CD4-positive, alpha-beta T cell (primary cell): ENCODE measurements at regions not wholly inside any gene's neighbourhood (a gene's known extent, or its start where the extent isn't known, plus 50 kb on each side); places are given as distances from the start of the nearest gene placed in this dataset.

Source experiments
- ATAC-seq: fragments of 200-7000 bp; cut with Tn5 transposase; one replicate; pipeline ENCODE4 v1.10.0; 2022; ENCODE audit warnings: mild to moderate bottlenecking; ENCODE audit not compliant: poor library complexity
- CTCF ChIA-PET: fragments of 350-600 bp; sonication (Branson Sonifier 250); formaldehyde crosslinking; loops from one replicate; lab custom pipeline; 2021; ENCODE audit warnings: antibody characterized with exemption, inconsistent platforms; lab: Charles Lee
- POLR2A ChIA-PET: fragments of 350-600 bp; sonication (Branson Sonifier 250); formaldehyde crosslinking; loops from one replicate; lab custom pipeline; 2021; ENCODE audit warnings: antibody characterized with exemption, inconsistent platforms; lab: Charles Lee
- DNase-seq, 14 experiments: peaks; one replicate each; pipeline ENCODE4 v3.0.0-alpha.2; 2013 to 2020; ENCODE audit warnings: mixed read lengths in 2 of 14
- H3K27ac ChIP-seq, 2 donors: one replicate each; pipeline versions ENCODE4 v1.5.1 to v1.7.0; 2013; ENCODE audit warnings: low read length in 2 of 2, low read depth in 1 of 2, mild to moderate bottlenecking in 1 of 2
- H3K27me3 ChIP-seq, 2 experiments: 1 replicate in 1 of 2; 2 replicates in 1 of 2; pipeline versions ENCODE4 v1.6.1 to v1.7.0; 2013; ENCODE audit warnings: low read length in 2 of 2, control low read depth in 1 of 2, mild to moderate bottlenecking in 1 of 2, moderate library complexity in 1 of 2; ENCODE audit not compliant: insufficient read depth in 2 of 2, control insufficient read depth in 1 of 2
- H3K36me3 ChIP-seq: one replicate; pipeline ENCODE4 v1.6.1; 2013; ENCODE audit warnings: low read length, control low read depth; ENCODE audit not compliant: insufficient read depth
- H3K4me1 ChIP-seq: one replicate; pipeline ENCODE4 v1.6.1; 2013; ENCODE audit warnings: low read length, control low read depth; ENCODE audit not compliant: insufficient read depth
- H3K4me3 ChIP-seq: one replicate; pipeline ENCODE4 v1.5.1; 2013; ENCODE audit warnings: mild to moderate bottlenecking, low read length, moderate library complexity
- H3K9me3 ChIP-seq, 2 experiments: 1 replicate in 1 of 2; 2 replicates in 1 of 2; pipeline versions ENCODE4 v1.6.1 to v1.7.0; 2013; ENCODE audit warnings: low read length in 2 of 2, mild to moderate bottlenecking in 2 of 2, control low read depth in 1 of 2, moderate library complexity in 1 of 2; ENCODE audit not compliant: control insufficient read depth in 1 of 2, insufficient read depth in 1 of 2
- H3K27ac Mint-ChIP-seq: one replicate; pipeline ENCODE4 v1.8.0; 2020; ENCODE audit warnings: mixed read lengths
- H3K27me3 Mint-ChIP-seq: one replicate; pipeline ENCODE4 v1.8.0; 2021; ENCODE audit warnings: mixed read lengths
- H3K36me3 Mint-ChIP-seq: one replicate; pipeline ENCODE4 v1.8.0; 2021; ENCODE audit warnings: low read depth, mixed read lengths
- H3K4me1 Mint-ChIP-seq: one replicate; pipeline ENCODE4 v1.8.0; 2021; ENCODE audit warnings: low read depth, mixed read lengths
- H3K4me3 Mint-ChIP-seq: one replicate; pipeline ENCODE4 v1.8.0; 2020; ENCODE audit warnings: mild to moderate bottlenecking, mixed read lengths
- H3K9me3 Mint-ChIP-seq: one replicate; pipeline ENCODE4 v1.8.0; 2020; ENCODE audit warnings: mixed read lengths
- intact Hi-C, 2 experiments: fragments of 100-400 bp; cut with DNase I in 1 of 2; cut with micrococcal nuclease in 1 of 2; formaldehyde crosslinking; loops; one replicate each; pipeline versions ENCODE4 v1.15.1 to v1.9.0; 2023 to 2025; cut with DNase I, micrococcal nuclease
- TF ChIP-seq, protein P1 (sequence below): fragments of 200-600 bp; IDR thresholded peaks from one replicate; pipeline ENCODE4 v1.8.0; 2022; ENCODE audit warnings: antibody characterized with exemption, mild to moderate bottlenecking

DNA sequence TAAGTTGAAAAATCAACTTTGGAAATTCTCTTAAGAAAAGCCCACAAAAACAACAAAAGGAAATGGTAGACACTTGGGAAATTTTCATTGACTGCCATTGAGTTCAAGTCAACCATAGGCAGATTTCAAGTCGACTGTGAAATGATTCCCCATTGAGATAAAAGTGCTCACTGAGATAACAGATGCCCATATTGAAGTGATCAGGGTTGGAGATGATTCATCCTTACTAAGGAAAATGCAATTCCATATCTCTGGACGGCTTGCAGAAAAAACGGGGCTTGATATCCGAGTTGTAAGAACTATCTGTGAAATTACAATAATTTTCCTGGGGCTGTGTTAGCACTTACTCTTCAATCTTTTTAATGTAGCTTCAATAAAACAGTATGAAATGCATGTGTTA, 373.1 kb upstream of the THRB start:
- Histone ChIP-seq H3K27me3 (no peaks in the 10 kb centered on the region), H3K4me1 (no peaks in the 10 kb centered on the region), H3K36me3 (no peaks in the 10 kb centered on the region), H3K27ac (no peak overlapping the region), H3K9me3 (no peaks in the 10 kb centered on the region), H3K4me3 (no peak overlapping the region)
- TF ChIP-seq, protein P1, sequence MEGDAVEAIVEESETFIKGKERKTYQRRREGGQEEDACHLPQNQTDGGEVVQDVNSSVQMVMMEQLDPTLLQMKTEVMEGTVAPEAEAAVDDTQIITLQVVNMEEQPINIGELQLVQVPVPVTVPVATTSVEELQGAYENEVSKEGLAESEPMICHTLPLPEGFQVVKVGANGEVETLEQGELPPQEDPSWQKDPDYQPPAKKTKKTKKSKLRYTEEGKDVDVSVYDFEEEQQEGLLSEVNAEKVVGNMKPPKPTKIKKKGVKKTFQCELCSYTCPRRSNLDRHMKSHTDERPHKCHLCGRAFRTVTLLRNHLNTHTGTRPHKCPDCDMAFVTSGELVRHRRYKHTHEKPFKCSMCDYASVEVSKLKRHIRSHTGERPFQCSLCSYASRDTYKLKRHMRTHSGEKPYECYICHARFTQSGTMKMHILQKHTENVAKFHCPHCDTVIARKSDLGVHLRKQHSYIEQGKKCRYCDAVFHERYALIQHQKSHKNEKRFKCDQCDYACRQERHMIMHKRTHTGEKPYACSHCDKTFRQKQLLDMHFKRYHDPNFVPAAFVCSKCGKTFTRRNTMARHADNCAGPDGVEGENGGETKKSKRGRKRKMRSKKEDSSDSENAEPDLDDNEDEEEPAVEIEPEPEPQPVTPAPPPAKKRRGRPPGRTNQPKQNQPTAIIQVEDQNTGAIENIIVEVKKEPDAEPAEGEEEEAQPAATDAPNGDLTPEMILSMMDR, result no peak
- CTCF ChIA-PET, result no interaction called here
- intact Hi-C loops, result no loop called here
- Mint-ChIP-seq H3K27ac (no peak overlapping the region), H3K4me3 (no peak overlapping the region), H3K9me3 (peaks cover 2% of the 10 kb centered on the region), H3K36me3 (no peaks in the 10 kb centered on the region), H3K27me3 (no peaks in the 10 kb centered on the region), H3K4me1 (no peaks in the 10 kb centered on the region)
- POLR2A ChIA-PET, result no interaction called here
- ATAC-seq, result no peak
- no peak for DNase-seq

DNA sequence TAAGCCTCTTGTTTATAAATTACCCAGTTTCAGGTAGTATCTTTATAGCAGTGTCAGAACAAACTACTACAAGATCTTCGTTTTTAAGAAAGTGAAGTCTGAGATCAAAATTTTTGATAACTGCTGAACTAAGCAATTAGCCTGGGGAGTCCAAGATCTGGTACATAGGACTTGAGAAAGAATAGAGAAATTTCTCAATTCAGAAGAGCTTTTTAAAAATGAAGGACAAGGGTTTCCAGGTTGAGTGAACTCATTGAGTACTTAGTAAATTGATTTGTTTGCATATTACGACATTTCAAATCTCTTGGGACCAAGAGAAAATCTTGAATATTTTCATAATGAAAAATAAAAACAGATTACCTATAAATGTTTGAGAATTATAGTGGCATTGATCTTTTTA, 386.6 kb upstream of the THRB start:
- Histone ChIP-seq H3K27ac (no peak overlapping the region), H3K4me1 (no peaks in the 10 kb centered on the region), H3K27me3 (no peaks in the 10 kb centered on the region), H3K9me3 (peaks cover 0 to 6% of the 10 kb centered on the region in 2 experiments), H3K4me3 (no peak overlapping the region), H3K36me3 (no peaks in the 10 kb centered on the region)
- ChIA-PET POLR2A (no interaction called here), CTCF (no interaction called here)
- Mint-ChIP-seq H3K27me3 (no peaks in the 10 kb centered on the region), H3K36me3 (no peaks in the 10 kb centered on the region), H3K9me3 (no peaks in the 10 kb centered on the region), H3K27ac (no peak overlapping the region), H3K4me1 (no peaks in the 10 kb centered on the region), H3K4me3 (no peak overlapping the region)
- intact Hi-C loops, result no loop called here
- no peak for DNase-seq
- no peak for ATAC-seq
- TF ChIP-seq, protein P1, result no peak

DNA sequence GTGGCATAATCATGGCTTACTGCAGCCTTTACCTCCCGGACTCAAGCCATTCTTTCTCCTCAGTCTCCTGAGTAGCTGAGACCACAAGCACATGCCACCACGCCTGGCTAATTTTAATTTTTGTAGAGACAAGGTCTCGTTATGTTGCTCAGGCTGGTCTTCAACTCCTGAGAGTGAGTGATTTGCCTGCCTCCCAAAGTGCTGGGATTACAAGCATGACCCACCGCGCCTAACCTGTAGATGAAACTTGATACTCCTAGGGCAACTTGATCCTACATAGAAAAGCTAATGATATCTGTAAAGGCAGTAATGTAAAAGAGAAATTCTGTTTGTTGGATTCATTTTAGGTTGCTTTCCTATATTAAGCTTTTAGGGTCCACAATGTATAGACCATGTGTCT, 391.9 kb upstream of the THRB start:
- intact Hi-C loops, result no loop called here
- no peaks in the 10 kb centered on the region for H3K4me1 ChIP-seq
- H3K4me3 ChIP-seq, result no peak overlapping the region
- Mint-ChIP-seq H3K27ac (no peak overlapping the region), H3K4me3 (no peak overlapping the region), H3K4me1 (no peaks in the 10 kb centered on the region), H3K36me3 (no peaks in the 10 kb centered on the region), H3K27me3 (no peaks in the 10 kb centered on the region), H3K9me3 (peaks cover 3% of the 10 kb centered on the region)
- TF ChIP-seq, protein P1, result no peak
- ATAC-seq, result no peak
- no peaks in the 10 kb centered on the region for H3K27me3 ChIP-seq
- no peak overlapping the region for H3K27ac ChIP-seq
- no peak for DNase-seq
- H3K9me3 ChIP-seq, result no peaks in the 10 kb centered on the region
- ChIA-PET POLR2A (no interaction called here), CTCF (no interaction called here)
- H3K36me3 ChIP-seq, result no peaks in the 10 kb centered on the region
